Common myeloid progenitor, CD34-positive (primary cell): ENCODE measurements at regions not wholly inside any gene's neighbourhood (a gene's known extent, or its start where the extent isn't known, plus 50 kb on each side); places are given as distances from the start of the nearest gene placed in this dataset.

Experiments
- CTCF ChIA-PET: fragments of 350-600 bp; sonication (Branson Sonifier 250); formaldehyde crosslinking; loops from one replicate; lab custom pipeline; 2021; ENCODE audit warnings: antibody characterized with exemption; lab: Charles Lee
- POLR2A ChIA-PET: fragments of 350-600 bp; sonication (Branson Sonifier 250); formaldehyde crosslinking; loops from one replicate; lab custom pipeline; 2021; ENCODE audit warnings: antibody characterized with exemption; lab: Charles Lee
- DNase-seq, 3 donors: peaks; one replicate each; pipeline versions ENCODE4 v3.0.0 to v3.0.0-alpha.2; 2013
- H3K27ac ChIP-seq, 2 experiments: 1 replicate in 1 of 2; 2 replicates in 1 of 2; pipeline ENCODE4 v1.7.0; 2013; ENCODE audit warnings: inconsistent platforms in 2 of 2, low read length in 2 of 2, mild to moderate bottlenecking in 2 of 2, low read depth in 1 of 2, moderate library complexity in 1 of 2; ENCODE audit not compliant: severe bottlenecking in 2 of 2, insufficient read depth in 1 of 2, poor library complexity in 1 of 2
- H3K27me3 ChIP-seq, 5 experiments: replicated peaks in 2 of 5; 1 replicate in 3 of 5; 2 replicates in 2 of 5; pipeline versions ENCODE4 v1.6.1 to v1.7.0; 2013; ENCODE audit warnings: low read length in 4 of 5, mild to moderate bottlenecking in 2 of 5, moderate library complexity in 2 of 5, inconsistent platforms in 1 of 5; ENCODE audit not compliant: insufficient read depth in 5 of 5, control insufficient read depth in 4 of 5
- H3K36me3 ChIP-seq, 4 experiments: 1 replicate in 2 of 4; 2 replicates in 2 of 4; pipeline versions ENCODE4 v1.6.1 to v1.7.0; 2013; ENCODE audit warnings: low read length in 3 of 4, control low read depth in 1 of 4, mild to moderate bottlenecking in 1 of 4; ENCODE audit not compliant: control insufficient read depth in 4 of 4, insufficient read depth in 4 of 4
- H3K4me1 ChIP-seq, 4 experiments: 1 replicate in 3 of 4; 2 replicates in 1 of 4; pipeline versions ENCODE4 v1.6.1 to v1.7.1; 2013; ENCODE audit warnings: low read length in 3 of 4, mild to moderate bottlenecking in 3 of 4, control low read depth in 1 of 4, inconsistent platforms in 1 of 4, moderate library complexity in 1 of 4; ENCODE audit not compliant: control insufficient read depth in 4 of 4, insufficient read depth in 4 of 4; ENCODE audit errors: control extremely low read depth in 1 of 4
- H3K4me3 ChIP-seq, 7 experiments: 1 replicate in 4 of 7; 2 replicates in 3 of 7; pipeline versions ENCODE4 v1.5.1 to v1.7.0; 2013; ENCODE audit warnings: mild to moderate bottlenecking in 7 of 7, low read length in 6 of 7, moderate library complexity in 6 of 7, inconsistent platforms in 2 of 7, low read depth in 2 of 7, control low read depth in 1 of 7; ENCODE audit not compliant: insufficient read depth in 4 of 7, control insufficient read depth in 1 of 7; ENCODE audit errors: extremely low read depth in 1 of 7
- H3K9me3 ChIP-seq, 5 experiments: 1 replicate in 4 of 5; 2 replicates in 1 of 5; pipeline versions ENCODE4 v1.6.1 to v1.7.1; 2013; ENCODE audit warnings: low read length in 4 of 5, mild to moderate bottlenecking in 2 of 5, inconsistent platforms in 1 of 5, low read depth in 1 of 5, moderate library complexity in 1 of 5; ENCODE audit not compliant: control insufficient read depth in 4 of 5, insufficient read depth in 2 of 5; ENCODE audit errors: control extremely low read depth in 1 of 5
- WGBS: methylation state at CpG from one replicate; pipeline ENCODE4 v1.1.5; 2013; ENCODE audit not compliant: insufficient coverage; 5-methylcytosine and 5-hydroxymethylcytosine counted together

- POLR2A ChIA-PET, result no interaction called here
- Histone ChIP-seq H3K27ac (no peak overlapping the region), H3K4me1 (no peaks in the 10 kb centered on the region), H3K9me3 (no peaks in the 10 kb centered on the region), H3K27me3 (no peaks in the 10 kb centered on the region), H3K4me3 (no peak overlapping the region), H3K36me3 (no peaks in the 10 kb centered on the region)
- CTCF ChIA-PET, result no interaction called here
- DNase-seq, result no peak
- 78% methylated on average over 7 of the region's 7 CpGs for WGBS
Measured at GRCh38 chr5:170179626-170180025, 53.2 kb upstream of the C5orf58 start.

DNA sequence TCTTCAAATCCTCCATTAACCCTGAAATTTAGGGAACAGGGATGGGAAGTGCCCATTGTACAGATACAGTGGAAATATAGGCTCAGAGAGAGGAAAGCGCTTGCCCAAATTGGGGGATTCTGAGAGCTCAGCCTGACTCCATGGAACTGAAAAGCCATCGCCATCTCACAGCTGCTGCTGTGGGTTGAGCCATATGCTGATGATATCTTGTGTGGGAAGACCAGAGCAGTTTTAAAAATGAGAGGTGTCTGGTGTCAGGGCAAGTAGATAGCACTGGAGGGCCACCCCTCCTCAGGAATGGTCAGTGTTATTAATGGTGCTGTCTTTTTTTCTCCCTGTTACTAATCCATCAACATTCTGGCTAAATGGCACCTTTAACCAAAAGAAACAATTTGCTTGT, 50.9 kb upstream of the C5orf58 start:
- no peaks in the 10 kb centered on the region for H3K9me3 ChIP-seq
- H3K4me1 ChIP-seq, result no peaks in the 10 kb centered on the region
- 95% methylated on average over 2 of the region's 2 CpGs for WGBS
- CTCF ChIA-PET, result interaction anchor here (1.3 to 6.7 kb wide), 4 partner anchors 10 to 83 kb away, joined by 3 to 51 read pairs (median 8); no protein-coding TSS in a partner anchor
- POLR2A ChIA-PET, result interaction anchor here (0.6 kb wide), 1 partner anchor 1028 kb away, joined by 3 read pairs; no protein-coding TSS in a partner anchor
- H3K4me3 ChIP-seq, result no peak overlapping the region
- no peak overlapping the region for H3K27ac ChIP-seq
- no peak for DNase-seq
- H3K36me3 ChIP-seq, result no peaks in the 10 kb centered on the region
- no peaks in the 10 kb centered on the region for H3K27me3 ChIP-seq

DNA sequence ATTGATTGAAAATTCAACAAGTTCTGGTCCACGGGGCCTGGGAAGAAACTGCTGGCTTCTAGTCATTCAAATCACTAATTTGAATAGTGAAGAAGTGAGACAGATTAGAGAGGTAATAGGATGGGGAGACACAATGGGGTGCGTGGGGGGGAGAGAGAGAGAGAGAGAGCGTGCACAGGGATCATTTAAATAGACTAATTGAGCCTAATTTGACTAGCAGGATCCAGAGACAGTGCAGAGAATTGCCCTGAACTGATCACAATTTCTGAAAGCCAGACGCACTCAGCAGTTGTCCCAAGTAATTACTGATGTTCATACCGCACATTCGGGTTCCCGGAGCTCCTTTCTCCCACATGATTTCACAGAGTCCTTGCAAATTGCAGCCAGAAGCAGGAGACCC, 50.3 kb upstream of the C5orf58 start:
- ChIA-PET CTCF (interaction anchor here (1.1 to 6.7 kb wide), 5 partner anchors 10 to 84 kb away, joined by 3 to 51 read pairs (median 7); no protein-coding TSS in a partner anchor), POLR2A (no interaction called here)
- Histone ChIP-seq H3K27me3 (no peaks in the 10 kb centered on the region), H3K4me1 (no peaks in the 10 kb centered on the region), H3K4me3 (no peak overlapping the region), H3K9me3 (no peaks in the 10 kb centered on the region), H3K27ac (no peak overlapping the region), H3K36me3 (no peaks in the 10 kb centered on the region)
- DNase-seq, result no peak
- WGBS, result 86% methylated on average over 7 of the region's 7 CpGs
